Left ventricle myocardium inferior (tissue), 1 donor: ENCODE measurements at regions not wholly inside any gene's neighbourhood (a gene's known extent, or its start where the extent isn't known, plus 50 kb on each side); places are given as distances from the start of the nearest gene placed in this dataset.

Experiments
- DNase-seq: peaks from one replicate; pipeline ENCODE4 v3.0.0-alpha.2; 2020
- H3K27ac ChIP-seq: fragments of 200-600 bp; replicated peaks from 2 replicates; pipeline ENCODE4 v1.8.0; 2021
- H3K27me3 ChIP-seq: fragments of 200-600 bp; 2 replicates; pipeline ENCODE4 v1.8.0; 2021; ENCODE audit warnings: low read depth
- H3K36me3 ChIP-seq: fragments of 200-600 bp; 2 replicates; pipeline ENCODE4 v1.8.0; 2021
- H3K4me1 ChIP-seq: fragments of 200-600 bp; 2 replicates; pipeline ENCODE4 v1.8.0; 2021
- H3K4me3 ChIP-seq: fragments of 200-600 bp; 2 replicates; pipeline ENCODE4 v1.8.0; 2021; ENCODE audit warnings: mild to moderate bottlenecking, moderate library complexity
- H3K9me3 ChIP-seq: fragments of 200-600 bp; replicated peaks from 2 replicates; pipeline ENCODE4 v1.8.0; 2021
- CTCF ChIP-seq: fragments of 200-600 bp; IDR thresholded peaks from 2 replicates; pipeline ENCODE4 v1.8.0; 2021; ENCODE audit warnings: antibody characterized with exemption, mild to moderate bottlenecking, borderline replicate concordance
- intact Hi-C: fragments of 100-400 bp; cut with micrococcal nuclease; formaldehyde crosslinking; loops from one replicate; pipeline ENCODE4 v1.11.0; 2022
- donor health status: DM: no; HTN: yes; CAD: no; lungs with severe emphysema.

- intact Hi-C loops: no loop called here
- H3K4me1 ChIP-seq: no peaks in the 10 kb centered on the region
- H3K27me3 ChIP-seq: no peaks in the 10 kb centered on the region
- no peaks in the 10 kb centered on the region for H3K36me3 ChIP-seq
- no peak overlapping the region for H3K4me3 ChIP-seq
- peaks cover 54% of the 10 kb centered on the region for H3K9me3 ChIP-seq
- H3K27ac ChIP-seq: no peak overlapping the region
- TF ChIP-seq CTCF: no peak
- DNase-seq: no peak
These were observed 53.7 kb upstream of the SCAF11 start for GRCh38 chr12:46043972-46044520.
